ENCODE measurements at regions not wholly inside any gene's neighbourhood (a gene's known extent, or its start where the extent isn't known, plus 50 kb on each side); places are given as distances from the start of the nearest gene placed in this dataset.

- TF ChIP-seq, protein P1, sequence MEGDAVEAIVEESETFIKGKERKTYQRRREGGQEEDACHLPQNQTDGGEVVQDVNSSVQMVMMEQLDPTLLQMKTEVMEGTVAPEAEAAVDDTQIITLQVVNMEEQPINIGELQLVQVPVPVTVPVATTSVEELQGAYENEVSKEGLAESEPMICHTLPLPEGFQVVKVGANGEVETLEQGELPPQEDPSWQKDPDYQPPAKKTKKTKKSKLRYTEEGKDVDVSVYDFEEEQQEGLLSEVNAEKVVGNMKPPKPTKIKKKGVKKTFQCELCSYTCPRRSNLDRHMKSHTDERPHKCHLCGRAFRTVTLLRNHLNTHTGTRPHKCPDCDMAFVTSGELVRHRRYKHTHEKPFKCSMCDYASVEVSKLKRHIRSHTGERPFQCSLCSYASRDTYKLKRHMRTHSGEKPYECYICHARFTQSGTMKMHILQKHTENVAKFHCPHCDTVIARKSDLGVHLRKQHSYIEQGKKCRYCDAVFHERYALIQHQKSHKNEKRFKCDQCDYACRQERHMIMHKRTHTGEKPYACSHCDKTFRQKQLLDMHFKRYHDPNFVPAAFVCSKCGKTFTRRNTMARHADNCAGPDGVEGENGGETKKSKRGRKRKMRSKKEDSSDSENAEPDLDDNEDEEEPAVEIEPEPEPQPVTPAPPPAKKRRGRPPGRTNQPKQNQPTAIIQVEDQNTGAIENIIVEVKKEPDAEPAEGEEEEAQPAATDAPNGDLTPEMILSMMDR (IDR thresholded peaks at IDR 0.05; ENCODE audit: low read length), result no peak
- TF ChIP-seq EZH2phosphoT487 (IDR thresholded peaks at IDR 0.05; ENCODE audit: low read length), result no peak
- no peak for TF ChIP-seq EZH2 (optimal IDR thresholded peaks at IDR 0.05; ENCODE audit: low read depth, low read length)
These were observed 72.1 kb downstream of the PLCE1 start for GRCh38 chr10:94065787-94066186.
